A549 (cell line): ENCODE measurements at regions not wholly inside any gene's neighbourhood (a gene's known extent, or its start where the extent isn't known, plus 50 kb on each side); places are given as distances from the start of the nearest gene placed in this dataset.
"Not testable (repeated sequence)": the region's sequence is repeated elsewhere in the genome, so short reads cannot be mapped to it uniquely, and the experiment has no call there.

Experiments used
- ATAC-seq, 2 experiments: fragments of 200-7000 bp in 1 of 2; fragments of >200 bp in 1 of 2; cut with Nextera tagmentation in 1 of 2; cut with Tn5 transposase in 1 of 2; 3 replicates each; pipeline versions ENCODE4 v1.8.0 to v1.9.1; 2018 to 2020; ENCODE audit warnings: mild to moderate bottlenecking in 1 of 2, moderate library complexity in 1 of 2
- CTCF ChIA-PET: fragments of 300-600 bp; sonication (Branson Sonifier 250); formaldehyde crosslinking; extraction: SDS; loops from one replicate; lab custom pipeline; 2021; ENCODE audit warnings: antibody characterized with exemption, inconsistent platforms; lab: Yijun Ruan, JAX
- POLR2A ChIA-PET: fragments of 350-600 bp; formaldehyde crosslinking; extraction: SDS; loops from one replicate; lab custom pipeline; 2021; ENCODE audit warnings: antibody characterized with exemption, inconsistent platforms; lab: Yijun Ruan, JAX
- DNase-seq, 2 experiments: peaks; one replicate each; pipeline versions ENCODE4 v3.0.0 to v3.0.0-alpha.2; 2011 to 2016; ENCODE audit warnings: low read depth in 1 of 2, low spot score in 1 of 2
- FAIRE-seq: peaks from 2 replicates; lab custom pipeline; 2011; peaks lifted over from hg19 to GRCh38; lab: Jason Lieb, UNC
- H3K27ac ChIP-seq, 2 experiments: fragments of >200 bp; sonication (Bioruptor Twin); formaldehyde crosslinking; 3 replicates each; pipeline ENCODE4 v1.5.1; 2016 to 2017
- H3K4me1 ChIP-seq: fragments of >200 bp; sonication (Bioruptor Twin); formaldehyde crosslinking; 3 replicates; pipeline ENCODE4 v1.6.1; 2016
- H3K4me2 ChIP-seq: fragments of >200 bp; sonication (Bioruptor Twin); formaldehyde crosslinking; 3 replicates; pipeline ENCODE4 v1.6.1; 2016
- H3K4me3 ChIP-seq: fragments of >200 bp; sonication (Bioruptor Twin); formaldehyde crosslinking; 3 replicates; pipeline ENCODE4 v1.5.1; 2016
- H3K9me3 ChIP-seq: fragments of >200 bp; sonication (Bioruptor Twin); formaldehyde crosslinking; 3 replicates; pipeline ENCODE4 v1.6.1; 2016
- WGBS: methylation state at CpG from one replicate; pipeline ENCODE4 v1.1.6; 2017; ENCODE audit errors: missing lambda C conversion rate; 5-methylcytosine and 5-hydroxymethylcytosine counted together

GRCh38 chrX:92081250-92081649 lies 302.1 kb downstream of the PCDH11X start:
- H3K4me3 ChIP-seq, H3K4me2 ChIP-seq, H3K9me3 ChIP-seq, ATAC-seq, DNase-seq, POLR2A ChIA-PET, H3K4me1 ChIP-seq, H3K27ac ChIP-seq, CTCF ChIA-PET, FAIRE-seq: not testable (repeated sequence)
- WGBS, result 0% methylated on average over 1 of the region's 1 CpG

GRCh38 chrX:92090756-92091155 lies 311.6 kb downstream of the PCDH11X start:
- 0% methylated on average over 2 of the region's 2 CpGs for WGBS
- H3K4me1 ChIP-seq, FAIRE-seq, POLR2A ChIA-PET, H3K4me2 ChIP-seq, H3K27ac ChIP-seq, H3K9me3 ChIP-seq, CTCF ChIA-PET, ATAC-seq, DNase-seq, H3K4me3 ChIP-seq: not testable (repeated sequence)

- POLR2A ChIA-PET, H3K27ac ChIP-seq, CTCF ChIA-PET, FAIRE-seq, H3K4me2 ChIP-seq, H3K4me1 ChIP-seq, ATAC-seq, H3K4me3 ChIP-seq, DNase-seq, H3K9me3 ChIP-seq: not testable (repeated sequence)
- 26% methylated on average over 2 of the region's 2 CpGs for WGBS
Observed at GRCh38 chrX:92098136-92098535, 319.0 kb downstream of the PCDH11X start.

- H3K4me2 ChIP-seq, POLR2A ChIA-PET, CTCF ChIA-PET, ATAC-seq, DNase-seq, FAIRE-seq, H3K4me3 ChIP-seq, H3K9me3 ChIP-seq, H3K4me1 ChIP-seq, H3K27ac ChIP-seq: not testable (repeated sequence)
- WGBS, result 36% methylated on average over 7 of the region's 7 CpGs
Observed at GRCh38 chrX:92100095-92100494, 320.9 kb downstream of the PCDH11X start.

DNA sequence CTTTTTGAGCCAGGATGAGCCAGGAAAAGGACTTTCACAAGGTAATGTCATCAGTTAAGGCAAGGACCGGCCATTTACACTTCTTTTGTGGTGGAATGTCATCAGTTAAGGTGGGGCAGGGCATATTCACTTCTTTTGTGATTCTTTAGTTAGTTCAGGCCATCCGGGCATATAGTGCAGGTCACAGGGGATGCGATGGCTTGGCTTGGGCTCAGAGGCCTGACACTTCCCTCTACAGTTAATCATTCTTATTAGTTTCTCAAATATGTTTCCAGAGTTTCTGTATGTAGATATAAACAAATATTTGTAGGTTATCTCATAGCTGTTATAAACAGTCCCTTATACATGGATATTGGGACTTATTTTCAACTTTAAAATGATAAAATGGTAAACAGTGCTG lies 326.5 kb downstream of the PCDH11X start:
- 26% methylated on average over 3 of the region's 3 CpGs for WGBS
- H3K27ac ChIP-seq, ATAC-seq, DNase-seq, H3K9me3 ChIP-seq, H3K4me2 ChIP-seq, POLR2A ChIA-PET, H3K4me1 ChIP-seq, FAIRE-seq, CTCF ChIA-PET, H3K4me3 ChIP-seq: not testable (repeated sequence)

- H3K9me3 ChIP-seq, H3K27ac ChIP-seq, H3K4me1 ChIP-seq, ATAC-seq, H3K4me3 ChIP-seq, DNase-seq, FAIRE-seq, POLR2A ChIA-PET, H3K4me2 ChIP-seq, CTCF ChIA-PET: not testable (repeated sequence)
- WGBS, result 0% methylated on average over 1 of the region's 1 CpG
Observed at GRCh38 chrX:92106671-92107070, 327.5 kb downstream of the PCDH11X start.

- H3K4me3 ChIP-seq, H3K9me3 ChIP-seq, DNase-seq, H3K4me1 ChIP-seq, FAIRE-seq, ATAC-seq, POLR2A ChIA-PET, CTCF ChIA-PET, H3K4me2 ChIP-seq, H3K27ac ChIP-seq: not testable (repeated sequence)
- 27% methylated on average over 4 of the region's 4 CpGs for WGBS
Observed at GRCh38 chrX:92110410-92110911, 331.3 kb downstream of the PCDH11X start.

DNA sequence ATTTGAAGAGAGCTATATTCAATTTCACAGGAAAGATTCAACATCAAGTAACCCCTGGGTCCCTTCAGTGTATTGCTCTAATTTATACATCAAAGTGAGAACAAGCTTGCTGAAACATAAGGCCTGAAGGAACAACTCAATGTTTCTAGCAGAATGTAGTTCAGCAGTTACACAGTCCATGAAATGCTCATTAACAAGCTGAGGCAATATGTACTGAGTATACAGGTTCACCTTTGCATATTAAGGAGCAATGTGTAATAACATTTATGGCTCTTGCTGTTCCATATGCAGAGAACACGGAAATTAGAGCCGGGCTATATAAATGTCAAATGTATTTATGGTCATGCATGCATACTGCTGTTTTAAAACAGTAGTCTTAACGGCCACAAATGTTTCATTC lies 338.5 kb downstream of the PCDH11X start:
- DNase-seq, H3K4me1 ChIP-seq, H3K27ac ChIP-seq, H3K9me3 ChIP-seq, CTCF ChIA-PET, POLR2A ChIA-PET, ATAC-seq, FAIRE-seq, H3K4me3 ChIP-seq, H3K4me2 ChIP-seq: not testable (repeated sequence)
- WGBS, result 2% methylated on average over 3 of the region's 3 CpGs

DNA sequence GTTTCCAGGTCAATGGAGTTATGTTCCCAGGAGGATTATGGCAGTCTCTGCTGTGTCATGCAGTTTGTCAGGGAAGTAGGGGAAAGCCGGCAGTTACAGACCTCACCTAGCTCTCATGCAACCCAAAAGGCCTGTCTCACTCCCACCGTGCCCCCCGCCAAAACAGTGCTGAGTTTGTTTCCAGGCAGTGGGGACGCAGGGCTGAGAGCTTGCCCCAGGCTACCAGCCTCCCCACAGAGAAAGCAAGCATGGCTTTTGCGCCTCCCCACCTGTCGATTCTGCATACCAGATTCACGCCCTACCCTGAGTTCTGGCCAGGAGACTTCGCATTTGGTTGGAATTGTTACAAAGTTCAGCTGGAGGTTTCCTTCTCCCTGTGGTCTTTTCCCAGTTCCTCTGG lies 383.9 kb downstream of the PCDH11X start:
- DNase-seq, FAIRE-seq, H3K4me2 ChIP-seq, H3K4me3 ChIP-seq, H3K27ac ChIP-seq, H3K4me1 ChIP-seq, POLR2A ChIA-PET, ATAC-seq, CTCF ChIA-PET, H3K9me3 ChIP-seq: not testable (repeated sequence)
- 11% methylated on average over 3 of the region's 8 CpGs for WGBS
